GM06990 (cell line): ENCODE measurements at regions not wholly inside any gene's neighbourhood (a gene's known extent, or its start where the extent isn't known, plus 50 kb on each side); places are given as distances from the start of the nearest gene placed in this dataset.
"Not testable (repeated sequence)": the region's sequence is repeated elsewhere in the genome, so short reads cannot be mapped to it uniquely, and the experiment has no call there.

Source experiments
- DNase-seq: peaks from one replicate; pipeline ENCODE4 v3.0.0-alpha.2; 2011; ENCODE audit not compliant: insufficient read length; ENCODE audit errors: extremely low read depth
- H3K27me3 ChIP-seq: replicated peaks from 2 replicates; pipeline ENCODE4 v1.6.0; 2011; ENCODE audit warnings: low read length; ENCODE audit not compliant: control insufficient read depth, insufficient read depth
- H3K36me3 ChIP-seq: 2 replicates; pipeline ENCODE4 v1.5.1; 2011; ENCODE audit warnings: low read length; ENCODE audit not compliant: control insufficient read depth, insufficient read depth
- H3K4me3 ChIP-seq: replicated peaks from 2 replicates; pipeline ENCODE4 v1.5.1; 2011; ENCODE audit warnings: low read depth, mild to moderate bottlenecking, control low read depth, low read length
- TF ChIP-seq, protein P1 (sequence below): IDR thresholded peaks from 2 replicates; pipeline ENCODE4 v1.5.1; 2011; ENCODE audit warnings: low read length, control low read depth, mild to moderate bottlenecking, inconsistent platforms; ENCODE audit not compliant: insufficient read depth, poor library complexity, severe bottlenecking

DNA sequence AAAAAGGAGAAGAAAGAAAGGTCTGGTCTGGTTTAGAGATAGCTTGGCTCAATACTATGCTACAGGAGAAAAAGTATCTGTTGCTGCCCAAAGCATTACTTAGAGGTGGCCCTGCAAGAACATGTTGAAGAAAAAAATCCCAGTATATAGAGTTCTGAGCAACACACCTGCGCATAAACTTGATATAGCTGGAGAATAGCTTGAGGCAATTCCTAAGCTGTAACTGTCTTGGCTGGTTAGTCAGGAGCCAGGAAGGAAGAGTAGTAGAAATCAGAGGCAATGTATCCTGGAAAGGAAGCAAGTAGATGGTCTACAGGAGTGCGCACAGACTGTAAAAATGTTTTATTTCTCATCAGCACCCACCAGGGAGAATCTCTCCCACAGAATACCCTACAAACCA is 209.7 kb downstream of the SLITRK1 start:
- DNase-seq: no peak
- Histone ChIP-seq H3K27me3 (no peaks in the 10 kb centered on the region), H3K36me3 (no peaks in the 10 kb centered on the region), H3K4me3 (no peak overlapping the region)
- TF ChIP-seq, protein P1, sequence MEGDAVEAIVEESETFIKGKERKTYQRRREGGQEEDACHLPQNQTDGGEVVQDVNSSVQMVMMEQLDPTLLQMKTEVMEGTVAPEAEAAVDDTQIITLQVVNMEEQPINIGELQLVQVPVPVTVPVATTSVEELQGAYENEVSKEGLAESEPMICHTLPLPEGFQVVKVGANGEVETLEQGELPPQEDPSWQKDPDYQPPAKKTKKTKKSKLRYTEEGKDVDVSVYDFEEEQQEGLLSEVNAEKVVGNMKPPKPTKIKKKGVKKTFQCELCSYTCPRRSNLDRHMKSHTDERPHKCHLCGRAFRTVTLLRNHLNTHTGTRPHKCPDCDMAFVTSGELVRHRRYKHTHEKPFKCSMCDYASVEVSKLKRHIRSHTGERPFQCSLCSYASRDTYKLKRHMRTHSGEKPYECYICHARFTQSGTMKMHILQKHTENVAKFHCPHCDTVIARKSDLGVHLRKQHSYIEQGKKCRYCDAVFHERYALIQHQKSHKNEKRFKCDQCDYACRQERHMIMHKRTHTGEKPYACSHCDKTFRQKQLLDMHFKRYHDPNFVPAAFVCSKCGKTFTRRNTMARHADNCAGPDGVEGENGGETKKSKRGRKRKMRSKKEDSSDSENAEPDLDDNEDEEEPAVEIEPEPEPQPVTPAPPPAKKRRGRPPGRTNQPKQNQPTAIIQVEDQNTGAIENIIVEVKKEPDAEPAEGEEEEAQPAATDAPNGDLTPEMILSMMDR: no peak

DNA sequence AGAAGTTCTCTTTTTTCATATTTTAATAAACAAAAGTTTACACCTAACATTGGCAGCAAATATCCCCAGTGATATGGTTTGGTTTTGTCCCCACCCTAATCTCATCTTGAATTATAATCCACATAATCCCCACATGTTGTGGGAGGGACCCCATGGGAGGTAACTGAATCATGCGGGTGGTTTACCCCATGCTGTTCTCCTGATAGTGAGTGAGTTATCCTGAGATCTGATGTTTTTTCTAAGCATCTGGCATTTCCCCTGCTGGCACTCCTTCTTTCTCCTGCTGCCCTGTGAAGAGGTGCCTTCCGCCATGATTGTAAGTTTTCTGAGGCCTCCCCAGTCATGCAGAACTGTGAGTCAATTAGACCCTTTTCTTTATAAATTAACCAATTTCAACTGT is 214.7 kb downstream of the SLITRK1 start:
- TF ChIP-seq, protein P1: no peak
- no peak overlapping the region for H3K4me3 ChIP-seq
- H3K36me3 ChIP-seq: no peaks in the 10 kb centered on the region
- no peaks in the 10 kb centered on the region for H3K27me3 ChIP-seq
- no peak for DNase-seq

DNA sequence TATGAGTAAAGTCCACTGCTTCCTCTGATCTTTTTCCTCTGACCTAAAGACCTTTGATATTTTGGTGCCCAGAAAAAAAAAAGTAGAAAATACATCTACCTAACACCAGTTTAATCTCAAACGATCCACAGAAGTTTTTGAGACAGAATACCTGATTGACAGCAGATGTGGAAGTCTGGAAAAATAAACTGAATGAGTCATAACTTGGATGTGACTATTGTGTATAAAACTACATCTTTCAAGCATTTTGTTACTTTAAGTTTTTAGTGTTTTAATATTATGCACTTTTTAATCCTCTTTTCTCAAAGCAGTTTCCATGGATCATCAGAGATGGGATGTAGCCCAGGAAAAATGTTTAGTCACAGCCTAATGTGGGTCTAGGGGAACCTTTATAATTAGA is 216.1 kb downstream of the SLITRK1 start:
- TF ChIP-seq, protein P1: no peak
- DNase-seq: no peak
- H3K27me3 ChIP-seq: no peaks in the 10 kb centered on the region
- H3K4me3 ChIP-seq: no peak overlapping the region
- no peaks in the 10 kb centered on the region for H3K36me3 ChIP-seq

DNA sequence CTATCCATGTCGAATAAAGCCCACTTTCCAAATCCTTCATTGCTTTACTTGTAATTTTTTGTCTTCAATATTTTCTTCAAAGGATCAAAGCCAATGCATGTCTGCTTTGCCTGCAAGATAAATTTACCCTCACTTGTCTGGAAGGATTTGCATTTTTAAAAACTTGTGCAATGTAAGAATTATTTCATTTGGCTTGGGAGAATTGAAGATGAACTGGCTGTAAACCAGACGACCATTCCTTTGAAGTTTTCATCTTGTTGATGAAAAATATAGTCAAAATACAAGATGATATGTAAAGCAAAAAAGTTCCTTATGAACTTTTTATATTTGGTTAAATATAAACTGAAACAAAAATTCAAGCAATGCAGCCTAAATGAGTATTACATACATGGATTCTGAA is 225.0 kb downstream of the SLITRK1 start:
- no peaks in the 10 kb centered on the region for H3K36me3 ChIP-seq
- DNase-seq: no peak
- TF ChIP-seq, protein P1: no peak
- H3K4me3 ChIP-seq: no peak overlapping the region
- no peaks in the 10 kb centered on the region for H3K27me3 ChIP-seq

DNA sequence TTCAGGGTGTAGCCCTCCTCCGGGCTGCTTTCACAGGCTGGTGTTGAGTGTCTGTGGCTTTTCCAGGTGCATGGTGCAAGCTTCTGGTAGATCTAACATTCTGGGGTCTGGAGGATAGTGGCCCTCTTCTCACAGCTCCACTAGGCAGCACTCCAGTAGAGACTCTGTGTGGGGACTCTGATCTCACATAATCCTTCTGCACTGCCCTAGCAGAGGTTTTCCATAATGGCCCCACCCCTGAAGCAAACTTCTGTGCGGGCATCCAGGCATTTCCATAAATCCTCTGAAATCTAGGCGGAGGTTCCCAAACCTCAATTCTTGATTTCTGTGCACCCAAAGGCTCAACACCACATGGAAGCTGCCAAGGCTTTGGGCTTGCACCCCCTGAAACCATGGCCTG is 239.7 kb downstream of the SLITRK1 start:
- H3K36me3 ChIP-seq, H3K4me3 ChIP-seq, H3K27me3 ChIP-seq, DNase-seq: not testable (repeated sequence)

DNA sequence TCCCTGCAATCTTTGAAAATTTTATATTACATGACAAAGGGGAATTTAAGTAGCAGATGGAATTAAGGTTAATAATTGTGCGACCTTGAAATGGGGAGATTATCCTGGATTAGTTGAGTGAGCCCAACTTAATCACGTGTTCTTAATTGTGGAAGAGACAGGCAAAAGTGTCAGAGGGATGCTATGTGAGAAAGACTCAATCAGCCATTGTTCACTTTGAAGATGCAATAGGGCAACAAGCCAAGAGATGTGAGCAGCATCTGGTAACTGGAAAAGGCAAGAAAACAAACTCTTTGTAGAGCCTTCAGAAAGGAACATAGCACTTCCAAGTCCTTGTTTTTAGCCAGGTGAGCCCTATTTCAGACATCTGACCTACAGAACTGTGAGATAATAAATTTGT is 247.7 kb downstream of the SLITRK1 start:
- Histone ChIP-seq H3K36me3 (no peaks in the 10 kb centered on the region), H3K4me3 (no peak overlapping the region), H3K27me3 (no peaks in the 10 kb centered on the region)
- no peak for DNase-seq
- TF ChIP-seq, protein P1: no peak
